ENCODE measurements at regions not wholly inside any gene's neighbourhood (a gene's known extent, or its start where the extent isn't known, plus 50 kb on each side); places are given as distances from the start of the nearest gene placed in this dataset.
A peak's percentile ranks its signal among the peaks of the same experiment; 100 is the strongest.
"Not testable (repeated sequence)": the region's sequence is repeated elsewhere in the genome, so short reads cannot be mapped to it uniquely, and the experiment has no call there.

- not testable (repeated sequence) for H3K4me3 Mint-ChIP-seq, H3K27me3 Mint-ChIP-seq, H3K27ac Mint-ChIP-seq
- Mint-ChIP-seq H3K36me3 (ENCODE audit: low read depth) (peaks cover 18% of the 10 kb centered on the region), H3K9me3 (peaks cover 26% of the 10 kb centered on the region), H3K4me1 (ENCODE audit: low read depth) (peaks cover 35% of the 10 kb centered on the region)
Measured at GRCh38 chr2:111625157-111625537, 258.8 kb downstream of the ANAPC1 start.

- Mint-ChIP-seq H3K4me3 (peak overlapping the region; percentile 3), H3K4me1 (ENCODE audit: low read depth) (peaks cover 35% of the 10 kb centered on the region), H3K9me3 (peaks cover 27% of the 10 kb centered on the region), H3K27me3 (peaks cover 8% of the 10 kb centered on the region), H3K27ac (peak overlapping the region; percentile 89), H3K36me3 (ENCODE audit: low read depth) (peaks cover 18% of the 10 kb centered on the region)
Measured at GRCh38 chr2:111626037-111626864, 257.7 kb downstream of the ANAPC1 start.

- Mint-ChIP-seq H3K36me3 (ENCODE audit: low read depth) (peaks cover 18% of the 10 kb centered on the region), H3K4me1 (ENCODE audit: low read depth) (peaks cover 35% of the 10 kb centered on the region), H3K9me3 (peaks cover 27% of the 10 kb centered on the region), H3K27ac (peak overlapping the region; percentile 89), H3K27me3 (peaks cover 8% of the 10 kb centered on the region), H3K4me3 (peak overlapping the region; percentile 3)
Measured at GRCh38 chr2:111626865-111627163, 257.2 kb downstream of the ANAPC1 start.

GRCh38 chr2:111627256-111627655 is 256.7 kb downstream of the ANAPC1 start:
- Mint-ChIP-seq H3K4me3 (no peak overlapping the region), H3K9me3 (peaks cover 27% of the 10 kb centered on the region), H3K27me3 (peaks cover 8% of the 10 kb centered on the region), H3K36me3 (ENCODE audit: low read depth) (peaks cover 18% of the 10 kb centered on the region), H3K27ac (no peak overlapping the region), H3K4me1 (ENCODE audit: low read depth) (peaks cover 36% of the 10 kb centered on the region)

- H3K27me3 Mint-ChIP-seq = peaks cover 8% of the 10 kb centered on the region
- peaks cover 46% of the 10 kb centered on the region for H3K4me1 Mint-ChIP-seq (ENCODE audit: low read depth)
- H3K36me3 Mint-ChIP-seq (ENCODE audit: low read depth) = peaks cover 18% of the 10 kb centered on the region
- no peak overlapping the region for H3K4me3 Mint-ChIP-seq
- no peak overlapping the region for H3K27ac Mint-ChIP-seq
- H3K9me3 Mint-ChIP-seq = peaks cover 27% of the 10 kb centered on the region
Measured at GRCh38 chr2:111628221-111628620, 255.8 kb downstream of the ANAPC1 start.

- H3K9me3 Mint-ChIP-seq = peaks cover 27% of the 10 kb centered on the region
- H3K27ac Mint-ChIP-seq = no peak overlapping the region
- peaks cover 18% of the 10 kb centered on the region for H3K36me3 Mint-ChIP-seq (ENCODE audit: low read depth)
Measured at GRCh38 chr2:111629983-111630382, 254.0 kb downstream of the ANAPC1 start.

GRCh38 chr2:111632661-111633060 is 251.3 kb downstream of the ANAPC1 start:
- peaks cover 23% of the 10 kb centered on the region for H3K4me1 Mint-ChIP-seq (ENCODE audit: low read depth)
- H3K27ac Mint-ChIP-seq = peak overlapping the region; percentile 42
- peaks cover 10% of the 10 kb centered on the region for H3K36me3 Mint-ChIP-seq (ENCODE audit: low read depth)
- H3K27me3 Mint-ChIP-seq = peaks cover 23% of the 10 kb centered on the region
- H3K4me3 Mint-ChIP-seq = peak overlapping the region; percentile 12
- H3K9me3 Mint-ChIP-seq = peaks cover 23% of the 10 kb centered on the region

More at GRCh38 chr2:111629983-111630382, 254.0 kb downstream of the ANAPC1 start:
- H3K27me3 Mint-ChIP-seq = peaks cover 12% of the 10 kb centered on the region
- H3K4me1 Mint-ChIP-seq (ENCODE audit: low read depth) = peaks cover 47% of the 10 kb centered on the region
- H3K4me3 Mint-ChIP-seq = no peak overlapping the region

- Mint-ChIP-seq H3K4me3 (peak overlapping the region; percentile 12), H3K4me1 (ENCODE audit: low read depth) (peaks cover 23% of the 10 kb centered on the region)
Measured at GRCh38 chr2:111633189-111633588, 250.8 kb downstream of the ANAPC1 start.

GRCh38 chr2:111633643-111634042 is 250.3 kb downstream of the ANAPC1 start:
- peaks cover 25% of the 10 kb centered on the region for H3K27me3 Mint-ChIP-seq
- peaks cover 5% of the 10 kb centered on the region for H3K36me3 Mint-ChIP-seq (ENCODE audit: low read depth)
- H3K4me1 Mint-ChIP-seq (ENCODE audit: low read depth) = peaks cover 23% of the 10 kb centered on the region
- no peak overlapping the region for H3K4me3 Mint-ChIP-seq
- peak overlapping the region; percentile 42 for H3K27ac Mint-ChIP-seq
- peaks cover 15% of the 10 kb centered on the region for H3K9me3 Mint-ChIP-seq

More at GRCh38 chr2:111633189-111633588, 250.8 kb downstream of the ANAPC1 start:
- Mint-ChIP-seq H3K27me3 (peaks cover 25% of the 10 kb centered on the region), H3K9me3 (peaks cover 20% of the 10 kb centered on the region), H3K36me3 (ENCODE audit: low read depth) (peaks cover 7% of the 10 kb centered on the region), H3K27ac (peak overlapping the region; percentile 42)

- Mint-ChIP-seq H3K4me1 (ENCODE audit: low read depth) (peaks cover 23% of the 10 kb centered on the region), H3K27me3 (peaks cover 22% of the 10 kb centered on the region), H3K9me3 (peaks cover 9% of the 10 kb centered on the region), H3K4me3 (no peak overlapping the region), H3K36me3 (ENCODE audit: low read depth) (no peaks in the 10 kb centered on the region), H3K27ac (no peak overlapping the region)
Measured at GRCh38 chr2:111634050-111634794, 249.8 kb downstream of the ANAPC1 start.

GRCh38 chr2:111634995-111635538 is 248.9 kb downstream of the ANAPC1 start:
- Mint-ChIP-seq H3K36me3 (ENCODE audit: low read depth) (no peaks in the 10 kb centered on the region), H3K27ac (no peak overlapping the region), H3K4me1 (ENCODE audit: low read depth) (peaks cover 23% of the 10 kb centered on the region), H3K27me3 (peaks cover 22% of the 10 kb centered on the region), H3K9me3 (peaks cover 4% of the 10 kb centered on the region), H3K4me3 (no peak overlapping the region)

GRCh38 chr2:111636905-111637304 is 247.1 kb downstream of the ANAPC1 start:
- Mint-ChIP-seq H3K4me1 (ENCODE audit: low read depth) (peaks cover 31% of the 10 kb centered on the region), H3K36me3 (ENCODE audit: low read depth) (no peaks in the 10 kb centered on the region), H3K4me3 (no peak overlapping the region), H3K27ac (no peak overlapping the region), H3K27me3 (peaks cover 17% of the 10 kb centered on the region), H3K9me3 (peaks cover 3% of the 10 kb centered on the region)

- H3K27me3 Mint-ChIP-seq = peaks cover 17% of the 10 kb centered on the region
- no peak overlapping the region for H3K4me3 Mint-ChIP-seq
- no peaks in the 10 kb centered on the region for H3K36me3 Mint-ChIP-seq (ENCODE audit: low read depth)
- peaks cover 19% of the 10 kb centered on the region for H3K4me1 Mint-ChIP-seq (ENCODE audit: low read depth)
- H3K9me3 Mint-ChIP-seq = peaks cover 3% of the 10 kb centered on the region
- H3K27ac Mint-ChIP-seq = no peak overlapping the region
Measured at GRCh38 chr2:111638274-111638877, 245.6 kb downstream of the ANAPC1 start.

- peaks cover 14% of the 10 kb centered on the region for H3K27me3 Mint-ChIP-seq
- peaks cover 3% of the 10 kb centered on the region for H3K9me3 Mint-ChIP-seq
- no peak overlapping the region for H3K27ac Mint-ChIP-seq
- H3K4me3 Mint-ChIP-seq = no peak overlapping the region
- H3K4me1 Mint-ChIP-seq (ENCODE audit: low read depth) = peaks cover 8% of the 10 kb centered on the region
- no peaks in the 10 kb centered on the region for H3K36me3 Mint-ChIP-seq (ENCODE audit: low read depth)
Measured at GRCh38 chr2:111640480-111640879, 243.5 kb downstream of the ANAPC1 start.
